Activated T-cell treated with anti-CD3 and anti-CD28 coated beads for 1 hour (primary cell): ENCODE measurements at regions not wholly inside any gene's neighbourhood (a gene's known extent, or its start where the extent isn't known, plus 50 kb on each side); places are given as distances from the start of the nearest gene placed in this dataset.

Experiments
- DNase-seq: peaks from one replicate; pipeline ENCODE4 v3.0.0-alpha.2; 2020; ENCODE audit warnings: low read depth

- DNase-seq: no peak
Observed at GRCh38 chr14:65281991-65282895, 130.3 kb upstream of the FUT8 start.

- no peak for DNase-seq
Observed at GRCh38 chr14:65282896-65283253, 129.7 kb upstream of the FUT8 start.

- no peak for DNase-seq
Observed at GRCh38 chr14:65286443-65286842, 126.1 kb upstream of the FUT8 start.

GRCh38 chr14:65287264-65288131 is 125.0 kb upstream of the FUT8 start:
- DNase-seq: peak; percentile 37

GRCh38 chr14:65290830-65291229 is 121.7 kb upstream of the FUT8 start:
- no peak for DNase-seq

- no peak for DNase-seq
Observed at GRCh38 chr14:65291531-65291930, 121.0 kb upstream of the FUT8 start.

GRCh38 chr14:65294816-65295215 is 117.7 kb upstream of the FUT8 start:
- no peak for DNase-seq

- no peak for DNase-seq
Observed at GRCh38 chr14:65296402-65296801, 116.1 kb upstream of the FUT8 start.

- DNase-seq: no peak
Observed at GRCh38 chr14:65296876-65297275, 115.7 kb upstream of the FUT8 start.

- no peak for DNase-seq
Observed at GRCh38 chr14:65297744-65298143, 114.8 kb upstream of the FUT8 start.

- no peak for DNase-seq
Observed at GRCh38 chr14:65299826-65300225, 112.7 kb upstream of the FUT8 start.

- DNase-seq: no peak
Observed at GRCh38 chr14:65301862-65302539, 110.5 kb upstream of the FUT8 start.

GRCh38 chr14:65302571-65303189 is 109.8 kb upstream of the FUT8 start:
- DNase-seq: no peak

GRCh38 chr14:65303190-65303898 is 109.2 kb upstream of the FUT8 start:
- no peak for DNase-seq

- no peak for DNase-seq
Observed at GRCh38 chr14:65303899-65304222, 108.7 kb upstream of the FUT8 start.

GRCh38 chr14:65304239-65304638 is 108.3 kb upstream of the FUT8 start:
- DNase-seq: no peak

- no peak for DNase-seq
Observed at GRCh38 chr14:65304963-65305362, 107.6 kb upstream of the FUT8 start.

- DNase-seq: no peak
Observed at GRCh38 chr14:65308536-65308935, 104.0 kb upstream of the FUT8 start.

GRCh38 chr14:65310568-65310967 is 102.0 kb upstream of the FUT8 start:
- DNase-seq: no peak

- no peak for DNase-seq
Observed at GRCh38 chr14:65312859-65313258, 99.7 kb upstream of the FUT8 start.

- no peak for DNase-seq
Observed at GRCh38 chr14:65318636-65319506, 93.7 kb upstream of the FUT8 start.
